22Rv1 (cell line): ENCODE measurements at regions not wholly inside any gene's neighbourhood (a gene's known extent, or its start where the extent isn't known, plus 50 kb on each side); places are given as distances from the start of the nearest gene placed in this dataset.
"Not testable (repeated sequence)": the region's sequence is repeated elsewhere in the genome, so short reads cannot be mapped to it uniquely, and the experiment has no call there.

ENCODE experiments used
- ZFX ChIP-seq: fragments of 450-650 bp; IDR thresholded peaks from 2 replicates; pipeline ENCODE4 v1.6.1; 2017; ENCODE audit warnings: antibody characterized with exemption, borderline replicate concordance
- TF ChIP-seq, protein P1 (sequence below): fragments of 450-650 bp; IDR thresholded peaks from 2 replicates; pipeline ENCODE4 v1.5.1; 2017; ENCODE audit warnings: mild to moderate bottlenecking

DNA sequence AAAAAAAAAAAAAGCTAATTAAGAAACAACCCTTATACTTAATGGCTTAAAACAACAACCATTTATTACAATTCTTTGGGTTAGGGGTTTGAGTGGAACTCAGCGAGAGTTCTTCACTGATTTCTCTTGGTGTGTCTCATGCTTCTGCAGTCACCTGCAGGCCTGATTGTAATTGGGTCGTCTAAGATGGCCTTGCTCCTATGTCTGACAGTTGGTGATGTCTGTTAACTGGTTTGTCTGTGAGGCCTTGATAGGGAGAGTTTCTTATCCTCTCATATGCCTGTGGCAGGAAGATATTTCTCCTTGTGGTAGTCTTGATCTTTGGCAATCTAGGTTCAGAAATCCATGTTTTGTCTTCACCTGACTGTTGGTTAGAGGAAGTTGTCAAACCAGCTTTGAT, 85.2 kb upstream of the NUTM2F start:
- TF ChIP-seq, protein P1, sequence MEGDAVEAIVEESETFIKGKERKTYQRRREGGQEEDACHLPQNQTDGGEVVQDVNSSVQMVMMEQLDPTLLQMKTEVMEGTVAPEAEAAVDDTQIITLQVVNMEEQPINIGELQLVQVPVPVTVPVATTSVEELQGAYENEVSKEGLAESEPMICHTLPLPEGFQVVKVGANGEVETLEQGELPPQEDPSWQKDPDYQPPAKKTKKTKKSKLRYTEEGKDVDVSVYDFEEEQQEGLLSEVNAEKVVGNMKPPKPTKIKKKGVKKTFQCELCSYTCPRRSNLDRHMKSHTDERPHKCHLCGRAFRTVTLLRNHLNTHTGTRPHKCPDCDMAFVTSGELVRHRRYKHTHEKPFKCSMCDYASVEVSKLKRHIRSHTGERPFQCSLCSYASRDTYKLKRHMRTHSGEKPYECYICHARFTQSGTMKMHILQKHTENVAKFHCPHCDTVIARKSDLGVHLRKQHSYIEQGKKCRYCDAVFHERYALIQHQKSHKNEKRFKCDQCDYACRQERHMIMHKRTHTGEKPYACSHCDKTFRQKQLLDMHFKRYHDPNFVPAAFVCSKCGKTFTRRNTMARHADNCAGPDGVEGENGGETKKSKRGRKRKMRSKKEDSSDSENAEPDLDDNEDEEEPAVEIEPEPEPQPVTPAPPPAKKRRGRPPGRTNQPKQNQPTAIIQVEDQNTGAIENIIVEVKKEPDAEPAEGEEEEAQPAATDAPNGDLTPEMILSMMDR = not testable (repeated sequence)
- TF ChIP-seq ZFX = not testable (repeated sequence)
